Ramos (cell line): ENCODE measurements at regions not wholly inside any gene's neighbourhood (a gene's known extent, or its start where the extent isn't known, plus 50 kb on each side); places are given as distances from the start of the nearest gene placed in this dataset.

ENCODE experiments used
- in situ Hi-C: fragments of 300-500 bp; cut with MboI; formaldehyde crosslinking; loops from one replicate; pipeline ENCODE4 v1.14.3; 2022; ENCODE audit warnings: low sequenced_read_pairs; ENCODE audit not compliant: unreplicated experiment

DNA sequence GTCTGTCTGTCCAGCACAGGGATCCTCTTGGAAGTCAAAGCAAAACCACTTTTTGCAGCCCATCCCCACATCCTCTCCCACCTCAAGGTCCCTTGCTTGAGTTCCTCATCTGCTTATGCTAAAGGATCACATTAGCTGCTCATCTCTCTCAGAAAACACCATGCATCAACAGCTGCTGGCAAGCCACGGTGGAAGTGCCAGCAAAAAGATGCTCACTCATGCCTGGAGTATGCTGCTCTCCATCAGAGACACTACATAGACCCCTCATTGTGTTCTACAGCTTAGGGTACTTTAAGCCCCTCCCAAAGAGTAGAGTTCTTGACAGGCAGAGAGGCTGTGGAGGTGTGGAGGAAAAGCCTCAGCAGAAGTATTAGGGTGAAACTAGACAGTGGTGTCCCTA, 94.6 kb upstream of the COL8A1 start:
- in situ Hi-C loops = no loop called here

DNA sequence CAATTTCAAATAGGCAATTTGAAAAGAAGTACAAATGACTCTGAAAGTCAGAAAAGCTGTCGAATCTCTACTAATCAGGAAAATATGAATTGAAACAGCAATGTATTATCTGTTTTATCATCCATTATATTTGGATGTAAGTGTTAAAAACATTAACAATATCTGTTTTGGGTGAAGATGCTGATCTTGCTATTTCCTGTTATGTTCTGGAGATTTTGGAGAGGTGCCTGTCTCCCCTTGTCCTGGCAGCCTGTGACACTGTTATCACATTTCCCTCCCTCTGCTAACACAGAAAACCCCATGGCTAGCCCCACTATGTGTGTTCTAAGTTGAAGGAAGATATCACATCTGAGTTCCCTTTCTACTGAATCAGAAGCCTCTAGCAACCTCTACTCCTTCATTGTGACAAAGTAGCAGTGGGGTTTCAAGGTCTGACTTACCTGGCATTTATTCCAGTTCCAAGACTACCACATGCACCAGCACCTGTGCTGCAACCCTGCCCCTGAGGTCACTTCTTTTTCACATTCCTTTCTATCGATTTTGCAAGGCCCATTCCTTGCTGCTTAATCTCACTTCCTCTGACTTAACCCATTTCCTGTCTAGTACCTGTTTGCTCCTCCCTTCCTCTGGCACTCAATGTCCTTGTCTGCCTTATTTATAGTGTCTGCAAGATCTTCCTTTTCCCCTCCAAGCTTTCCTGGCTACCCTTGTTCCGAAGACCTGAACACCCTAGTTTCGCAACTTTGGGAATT, 95.5 kb upstream of the COL8A1 start:
- in situ Hi-C loops = no loop called here

DNA sequence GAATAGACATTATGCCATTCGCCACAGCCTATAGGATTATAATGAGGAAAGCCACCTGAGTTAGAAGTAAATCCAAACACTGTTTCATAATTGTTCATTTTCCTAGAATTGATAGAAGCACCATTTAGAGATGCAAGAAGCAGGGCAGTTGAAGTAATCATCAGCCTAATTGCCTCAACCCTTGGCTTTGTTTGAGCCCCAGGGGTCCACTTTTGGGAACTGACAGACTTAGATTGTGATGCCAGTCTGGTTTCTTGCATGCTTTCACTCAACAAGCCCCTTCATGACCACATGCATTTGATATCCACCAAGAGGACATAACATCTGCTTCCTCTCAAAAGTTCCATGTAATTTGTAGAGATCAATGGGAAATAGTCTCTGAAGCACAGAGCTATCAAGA, 97.2 kb upstream of the COL8A1 start:
- in situ Hi-C loops = no loop called here

DNA sequence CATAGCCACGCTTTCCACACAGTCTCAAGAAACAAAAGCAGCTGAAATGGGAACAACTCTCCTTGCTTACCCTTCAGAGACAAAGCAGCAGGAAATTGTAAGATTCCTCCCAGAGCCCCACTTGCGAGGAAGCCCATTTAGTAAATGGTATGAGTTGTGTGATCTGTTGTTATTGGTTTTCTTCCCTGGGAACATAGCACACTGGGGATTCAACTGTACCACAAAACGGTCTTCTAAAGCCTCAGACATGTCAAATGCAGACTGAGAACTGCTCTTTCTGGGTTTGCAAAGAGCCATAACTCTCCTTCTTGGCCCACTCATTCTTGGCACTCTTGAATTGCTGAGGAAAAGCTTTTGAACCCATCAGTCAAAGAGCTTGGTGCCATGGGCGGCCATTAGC, 101.0 kb upstream of the COL8A1 start:
- in situ Hi-C loops = no loop called here

DNA sequence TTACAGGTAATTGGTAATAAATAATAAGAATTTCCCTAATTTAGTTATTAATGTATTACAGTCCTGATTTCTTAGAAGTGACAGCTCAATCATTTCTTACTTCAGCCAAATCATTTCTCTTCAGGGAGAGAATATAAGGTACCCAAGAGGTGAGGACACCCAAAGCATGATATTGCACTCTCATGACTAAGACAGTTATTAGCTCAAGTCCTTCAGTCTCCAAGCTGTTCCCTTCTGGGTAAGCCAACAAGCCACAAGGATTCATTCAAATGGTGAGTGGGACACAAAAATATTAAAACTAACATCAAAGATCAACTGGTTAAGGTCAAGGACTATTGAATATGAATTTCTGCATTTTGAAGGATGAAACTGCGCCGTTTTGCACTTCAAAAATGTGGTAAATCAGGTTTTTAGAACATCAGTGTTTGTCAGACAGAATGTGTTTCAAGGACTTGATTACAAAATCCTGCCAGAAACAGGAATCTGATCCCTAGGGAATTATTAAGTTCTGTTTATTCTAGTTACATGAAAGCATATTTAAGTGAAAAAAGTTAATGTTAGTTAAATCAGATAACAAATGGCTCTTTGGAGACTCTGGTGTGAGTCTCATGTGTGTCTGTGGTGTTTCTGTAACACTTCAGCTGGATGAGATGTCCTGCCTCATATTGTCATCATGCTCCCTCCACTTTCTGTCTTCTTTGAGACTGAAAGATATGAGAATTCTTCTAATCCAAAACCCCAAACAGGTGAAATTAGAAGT, 101.7 kb upstream of the COL8A1 start:
- in situ Hi-C loops = no loop called here

DNA sequence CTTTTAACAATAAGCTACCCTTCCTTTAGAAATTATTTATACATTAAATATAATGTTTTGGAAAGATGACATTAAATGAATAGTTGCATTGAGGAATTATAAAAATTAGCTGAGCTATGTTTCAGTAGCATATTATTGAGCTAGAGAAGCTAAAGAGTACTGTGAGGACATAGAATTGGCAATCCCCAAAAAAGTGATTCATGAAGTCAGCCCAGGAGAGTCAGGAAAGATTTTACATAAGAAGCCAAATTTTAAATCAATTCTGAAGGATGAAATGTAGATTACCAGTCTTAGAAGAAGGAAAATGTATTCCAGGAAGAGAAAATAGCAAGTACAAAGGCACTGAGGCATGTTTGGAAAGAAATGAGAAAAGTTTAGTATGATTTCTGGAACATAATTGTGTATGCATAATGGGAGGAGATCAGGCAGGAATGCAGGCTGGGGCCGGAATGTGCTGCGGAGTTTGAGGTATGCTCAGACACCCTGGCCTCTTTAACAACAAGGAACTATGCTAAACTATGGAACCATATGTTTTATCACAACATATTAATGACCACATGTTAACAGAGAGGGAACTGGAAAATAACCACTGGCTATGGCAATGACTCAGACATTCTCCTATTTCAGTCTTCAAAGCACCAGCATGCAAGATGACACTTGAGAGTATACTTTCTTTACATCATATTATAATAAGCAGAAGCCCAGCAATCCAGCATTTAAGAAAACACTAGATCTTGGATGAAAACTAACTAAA, 103.3 kb upstream of the COL8A1 start:
- in situ Hi-C loops = no loop called here

DNA sequence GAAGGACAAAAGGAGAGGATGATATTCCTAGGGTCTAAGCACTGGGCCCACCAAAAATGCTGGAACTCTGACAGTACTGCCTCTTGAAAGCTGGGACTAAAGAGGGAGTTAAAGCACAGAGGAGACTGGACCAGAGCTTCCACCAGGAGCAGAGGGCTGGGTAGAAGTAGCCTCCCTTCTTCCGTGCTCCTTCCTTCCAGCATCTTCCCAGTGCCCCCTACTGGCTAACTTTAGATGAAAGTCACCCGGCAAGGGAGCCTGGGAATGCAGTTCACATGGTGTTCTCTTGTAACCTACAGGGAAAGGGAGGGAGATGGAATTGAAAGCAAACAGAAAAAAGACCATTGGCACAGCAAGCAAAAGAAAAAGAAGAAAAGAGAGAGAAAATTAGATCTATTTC, 106.1 kb upstream of the COL8A1 start:
- in situ Hi-C loops = no loop called here

DNA sequence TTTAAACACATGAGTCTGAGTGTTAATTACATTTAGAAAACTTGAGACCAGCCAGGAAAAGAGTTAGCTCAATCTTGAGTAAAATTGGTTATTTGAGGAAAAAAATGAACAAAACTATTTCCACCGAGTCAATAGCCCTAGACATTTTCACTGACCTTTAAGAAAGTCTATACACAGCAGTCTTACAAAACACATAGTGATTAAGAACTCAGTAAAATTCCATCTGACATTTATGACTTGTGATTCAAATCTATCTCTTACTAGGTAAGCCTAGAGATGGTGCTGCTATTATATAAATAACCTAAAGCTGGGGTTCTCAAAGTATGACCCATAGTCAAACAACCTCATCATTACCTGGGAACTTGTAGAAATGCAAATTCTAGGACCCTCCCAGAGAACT, 109.1 kb upstream of the COL8A1 start:
- in situ Hi-C loops = no loop called here

DNA sequence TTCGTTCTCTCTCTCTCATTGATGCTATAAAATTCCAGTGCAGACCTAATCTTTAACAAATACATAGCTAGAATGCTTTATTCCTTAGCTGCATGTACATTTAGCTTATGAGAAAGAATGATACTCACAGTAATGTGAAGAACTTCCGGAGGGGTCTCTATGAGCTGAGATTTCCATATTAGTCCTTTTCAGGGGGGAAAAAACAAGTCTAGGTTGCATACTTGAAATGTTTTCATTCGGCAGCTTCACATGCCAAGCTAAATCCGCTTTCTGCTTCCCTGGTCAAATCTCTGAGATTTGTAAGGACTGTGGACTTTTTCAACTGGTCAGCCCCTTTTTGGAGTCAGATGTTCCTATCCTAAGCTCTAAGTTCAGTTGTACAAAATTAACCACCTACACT, 111.5 kb upstream of the COL8A1 start:
- in situ Hi-C loops = no loop called here

DNA sequence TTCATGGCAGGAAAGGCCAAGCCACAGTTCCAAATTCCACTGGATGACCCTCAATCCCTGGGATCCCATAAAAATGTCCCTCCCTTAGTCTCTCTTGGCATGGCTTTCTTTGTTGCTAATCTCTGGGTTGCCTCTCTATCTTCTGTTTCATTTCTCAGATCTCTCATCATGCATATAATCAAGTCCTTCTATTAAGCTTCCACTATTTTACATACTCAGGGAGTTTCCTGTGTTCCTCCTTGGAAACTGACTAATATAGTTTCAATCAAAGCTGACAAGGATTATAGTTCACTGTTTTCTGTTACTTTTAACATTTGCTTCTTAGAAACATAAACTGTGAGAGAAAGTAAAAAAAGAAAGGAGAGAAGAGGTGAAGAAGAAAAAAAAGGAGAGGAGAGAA, 113.8 kb upstream of the COL8A1 start:
- in situ Hi-C loops = no loop called here

DNA sequence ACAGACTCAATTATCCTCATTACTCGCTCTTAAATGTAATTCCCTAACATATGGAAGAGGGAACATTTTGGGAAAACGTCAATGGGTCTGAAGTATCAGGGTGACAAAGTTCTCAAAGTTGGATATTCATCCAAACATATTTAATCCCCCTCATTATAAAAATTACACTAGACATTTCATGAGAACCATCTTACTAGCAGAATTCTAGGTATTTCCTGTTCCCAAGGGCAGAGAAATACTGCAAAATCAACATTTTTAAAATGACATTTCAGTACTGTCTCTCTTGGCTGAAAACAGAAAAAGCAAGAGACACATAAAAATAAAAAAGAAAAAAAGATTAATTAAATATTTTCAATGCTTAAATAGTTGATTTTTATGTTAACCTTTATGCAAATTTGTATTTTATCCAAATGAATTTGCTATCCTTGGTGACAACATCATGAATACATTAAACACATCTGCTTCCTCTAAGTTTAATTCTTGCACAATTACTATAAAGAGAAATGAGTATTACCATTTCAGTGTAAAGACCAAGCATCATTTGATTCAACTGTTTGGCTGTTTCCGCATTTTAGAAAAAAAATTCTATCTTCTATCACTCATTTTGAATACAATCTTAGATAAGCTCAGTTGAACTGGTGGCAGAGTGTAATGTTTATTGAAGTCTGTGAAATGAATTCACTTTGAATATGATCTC, 114.8 kb upstream of the COL8A1 start:
- in situ Hi-C loops = no loop called here

DNA sequence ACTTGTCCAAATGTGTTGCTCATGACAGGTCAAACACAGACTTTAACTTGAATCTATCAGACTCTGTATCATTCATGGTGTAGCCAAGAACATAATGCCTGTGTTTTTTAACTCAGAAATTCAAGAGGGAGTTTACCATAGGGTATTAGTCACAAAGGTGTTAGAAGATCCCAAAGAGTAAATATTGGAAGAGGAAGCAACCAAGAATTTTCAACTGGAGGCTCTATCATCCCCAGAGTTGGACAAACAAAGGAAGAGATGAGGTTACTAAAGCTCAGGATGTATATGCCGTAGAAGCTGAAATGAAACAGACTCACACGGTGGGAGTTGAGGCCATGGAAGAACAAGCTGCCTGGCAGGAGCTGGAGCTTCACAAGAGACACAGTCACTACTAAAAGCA, 116.2 kb upstream of the COL8A1 start:
- in situ Hi-C loops = no loop called here

DNA sequence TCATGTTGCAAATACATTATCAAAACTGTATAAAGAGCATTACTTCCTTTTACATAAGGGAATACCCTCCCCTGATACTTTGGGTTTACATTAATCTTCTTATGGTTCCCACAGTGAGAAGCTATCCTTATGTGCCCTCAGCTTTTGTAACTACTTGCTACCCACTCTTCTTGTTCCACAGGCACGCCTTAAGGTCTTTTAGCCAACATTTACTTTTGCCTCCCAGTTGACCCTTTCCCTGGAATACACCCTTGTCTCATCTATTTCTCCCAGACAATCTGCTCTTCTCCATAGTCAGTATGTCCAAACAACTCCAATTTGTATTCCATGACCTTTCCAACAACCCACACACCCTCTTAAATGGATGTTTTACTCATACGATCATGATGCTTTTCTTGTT, 116.8 kb upstream of the COL8A1 start:
- in situ Hi-C loops = no loop called here

DNA sequence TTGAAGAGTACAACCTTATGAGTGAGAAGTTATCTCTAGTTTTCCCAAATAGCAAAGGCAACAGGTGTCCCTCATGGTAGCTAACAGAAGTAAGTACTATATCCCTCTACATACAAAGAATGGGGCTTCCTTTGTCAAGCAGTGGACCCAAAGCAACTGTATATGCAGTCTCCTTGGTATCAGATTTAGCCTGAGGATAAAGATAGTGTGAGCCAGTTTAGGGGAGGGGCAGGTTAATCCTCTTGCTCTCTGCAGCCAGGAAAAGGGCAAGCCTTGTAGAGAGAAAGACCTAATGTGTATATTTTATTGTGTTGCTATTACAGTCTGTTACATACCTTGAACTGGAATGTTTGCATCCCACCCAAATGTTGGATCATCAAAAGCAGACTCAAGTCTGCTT, 117.9 kb upstream of the COL8A1 start:
- in situ Hi-C loops = no loop called here

DNA sequence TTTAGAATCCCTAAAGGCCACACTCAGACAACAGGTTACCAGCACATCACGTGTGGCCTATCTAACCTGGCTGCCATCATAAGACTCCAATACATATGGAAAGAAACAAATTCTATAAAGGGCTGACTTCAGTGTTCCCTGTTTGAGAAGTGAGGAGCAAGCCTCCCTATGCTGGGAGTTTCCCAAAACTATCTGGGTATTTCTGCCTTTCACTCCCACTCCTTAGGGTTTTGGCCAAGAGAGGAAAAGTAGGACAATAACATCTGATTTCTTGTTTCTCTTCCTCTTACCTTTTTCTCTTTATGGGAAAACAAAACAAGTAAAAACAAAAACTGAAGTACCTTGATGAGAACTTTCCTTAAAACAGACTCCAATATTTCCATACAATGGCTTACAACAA, 121.5 kb upstream of the COL8A1 start:
- in situ Hi-C loops = no loop called here

DNA sequence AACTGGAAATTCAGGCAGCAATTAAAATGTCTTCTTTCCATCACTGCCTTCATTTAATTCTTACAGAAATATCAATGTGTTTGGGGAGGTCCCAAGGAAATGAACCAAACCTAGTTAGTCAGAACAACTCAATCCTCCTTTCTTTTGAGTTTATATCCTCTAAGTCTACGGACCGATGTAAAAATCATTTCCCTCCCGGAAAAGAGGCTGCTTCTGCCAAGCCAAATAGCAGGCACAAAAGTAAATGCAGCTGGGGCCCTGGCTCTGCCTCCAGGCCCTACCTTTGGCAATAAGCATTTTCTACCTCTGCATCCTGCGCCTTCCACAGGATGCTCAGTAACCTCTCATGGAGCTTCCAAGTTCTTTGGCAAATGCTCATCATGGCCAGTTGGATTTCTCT, 122.5 kb upstream of the COL8A1 start:
- in situ Hi-C loops = no loop called here

DNA sequence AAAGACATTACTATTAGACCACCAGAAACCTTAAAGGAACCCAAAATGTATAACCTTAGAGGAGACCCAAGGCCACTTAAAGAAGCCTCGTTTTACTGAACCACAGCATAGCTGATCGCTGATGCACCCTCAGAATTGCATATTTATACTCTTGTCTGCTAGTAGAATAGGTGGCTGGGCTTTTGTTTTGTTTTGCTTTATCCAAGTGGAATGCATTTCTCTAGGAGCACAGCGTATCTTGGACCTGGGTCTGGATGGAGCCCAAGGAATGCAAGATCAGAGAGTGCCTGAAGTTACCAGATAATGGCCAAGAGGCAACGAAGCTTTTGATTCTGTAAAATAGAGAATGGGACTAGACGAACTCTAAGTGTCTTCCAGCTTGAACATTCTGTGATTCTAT, 129.2 kb upstream of the COL8A1 start:
- in situ Hi-C loops = no loop called here

DNA sequence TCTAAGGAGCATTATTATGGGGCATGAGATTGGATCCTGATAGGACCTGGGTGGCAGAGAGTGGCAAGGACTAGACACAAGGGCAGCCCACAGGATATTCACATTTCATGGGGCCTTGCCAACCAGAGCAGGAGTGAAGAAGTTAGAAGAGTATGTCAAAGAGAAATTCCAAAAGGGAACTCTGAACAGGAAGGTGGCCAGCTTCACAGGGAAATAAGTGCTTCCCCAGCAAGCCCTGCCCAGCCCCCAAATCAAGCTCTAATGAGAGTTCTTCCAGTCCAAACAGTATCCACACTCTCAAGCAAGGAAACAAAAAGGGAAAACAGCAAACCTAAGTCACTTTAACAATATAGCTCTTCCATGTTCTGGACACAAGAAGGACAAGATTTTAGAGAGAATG, 130.2 kb upstream of the COL8A1 start:
- in situ Hi-C loops = no loop called here

DNA sequence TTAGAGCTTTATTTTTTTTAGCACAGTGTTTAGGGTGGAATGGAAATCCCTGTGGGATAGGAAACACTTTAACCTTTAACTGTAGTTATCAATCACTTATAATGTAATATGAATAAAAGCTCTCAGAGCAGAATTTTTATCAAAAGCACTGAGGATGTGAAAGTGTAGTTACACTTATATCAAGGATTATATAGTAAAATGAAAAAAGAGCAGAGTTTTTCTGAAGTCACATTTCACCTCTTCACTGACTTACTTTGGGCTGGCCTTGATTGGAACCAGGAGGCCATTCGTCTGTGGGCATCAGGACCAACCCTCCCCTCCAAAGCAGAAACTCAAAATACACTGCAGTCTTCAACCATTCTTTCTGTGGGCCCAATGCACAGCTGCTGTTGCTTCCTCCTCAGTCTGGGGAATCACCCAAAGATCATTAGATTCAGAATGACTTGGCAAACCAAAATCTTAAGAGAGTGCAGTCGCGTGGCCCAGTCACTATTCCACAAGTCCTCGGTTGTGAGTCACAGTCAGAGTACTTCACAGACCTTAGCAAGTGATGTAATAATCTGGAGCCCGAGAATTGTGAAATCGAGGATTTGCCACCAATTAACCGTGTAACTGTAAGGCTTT, 132.6 kb upstream of the COL8A1 start:
- in situ Hi-C loops = no loop called here

DNA sequence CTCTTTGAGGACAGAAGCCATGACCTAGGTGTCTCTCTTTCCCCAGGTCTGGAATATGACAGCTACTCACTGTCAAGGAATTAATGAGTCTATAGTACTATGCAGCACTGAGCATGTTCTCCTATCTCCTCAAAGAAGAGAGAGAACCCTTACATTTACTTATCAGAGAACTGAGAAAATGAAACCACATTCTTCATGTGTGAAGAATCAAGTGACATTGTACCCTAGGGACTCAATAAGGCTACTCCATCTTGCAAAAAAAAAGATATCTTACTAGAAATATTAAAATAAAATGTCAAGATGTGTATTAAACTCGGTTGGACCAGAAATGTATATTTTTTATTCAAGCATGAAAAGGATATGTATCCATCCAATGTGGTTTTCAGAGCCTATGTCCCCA, 133.2 kb upstream of the COL8A1 start:
- in situ Hi-C loops = no loop called here
